Left kidney (tissue), 1 donor: ENCODE measurements at regions not wholly inside any gene's neighbourhood (a gene's known extent, or its start where the extent isn't known, plus 50 kb on each side); places are given as distances from the start of the nearest gene placed in this dataset.
"Not testable (repeated sequence)": the region's sequence is repeated elsewhere in the genome, so short reads cannot be mapped to it uniquely, and the experiment has no call there.

ENCODE experiments used
- DNase-seq: peaks from one replicate; pipeline ENCODE4 v3.0.0-alpha.2; 2013

GRCh38 chr12:89154743-89155499 lies 197.4 kb downstream of the DUSP6 start:
- DNase-seq, result no peak

- DNase-seq, result no peak
Observed at GRCh38 chr12:89153341-89153740, 199.0 kb downstream of the DUSP6 start.

GRCh38 chr12:89151536-89151935 lies 200.8 kb downstream of the DUSP6 start:
- no peak for DNase-seq

- not testable (repeated sequence) for DNase-seq
Observed at GRCh38 chr12:89150789-89151188, 201.5 kb downstream of the DUSP6 start.

- no peak for DNase-seq
Observed at GRCh38 chr12:89140602-89141238, 211.6 kb downstream of the DUSP6 start.

- DNase-seq, result no peak
Observed at GRCh38 chr12:89140141-89140540, 212.2 kb downstream of the DUSP6 start.

GRCh38 chr12:89139390-89139789 lies 212.9 kb downstream of the DUSP6 start:
- no peak for DNase-seq

GRCh38 chr12:89138048-89138852 lies 214.1 kb downstream of the DUSP6 start:
- no peak for DNase-seq

- DNase-seq, result no peak
Observed at GRCh38 chr12:89135976-89136634, 216.2 kb downstream of the DUSP6 start.

GRCh38 chr12:89134213-89134770 lies 218.0 kb downstream of the DUSP6 start:
- no peak for DNase-seq

GRCh38 chr12:89129167-89129870 lies 223.0 kb downstream of the DUSP6 start:
- DNase-seq, result no peak

GRCh38 chr12:89126712-89127111 lies 225.6 kb downstream of the DUSP6 start:
- no peak for DNase-seq

GRCh38 chr12:89122852-89123251 lies 229.4 kb downstream of the DUSP6 start:
- DNase-seq, result no peak

GRCh38 chr12:89117448-89118034 lies 234.8 kb downstream of the DUSP6 start:
- DNase-seq, result peak; percentile 11

GRCh38 chr12:89111964-89112363 lies 240.3 kb downstream of the DUSP6 start:
- DNase-seq, result no peak

GRCh38 chr12:89108265-89108664 lies 244.0 kb downstream of the DUSP6 start:
- no peak for DNase-seq

- DNase-seq, result no peak
Observed at GRCh38 chr12:89106950-89107349, 245.4 kb downstream of the DUSP6 start.

- no peak for DNase-seq
Observed at GRCh38 chr12:89105243-89105642, 247.1 kb downstream of the DUSP6 start.

GRCh38 chr12:89103831-89104230 lies 248.5 kb downstream of the DUSP6 start:
- no peak for DNase-seq

GRCh38 chr12:89101440-89101839 lies 250.9 kb downstream of the DUSP6 start:
- no peak for DNase-seq
